ENCODE measurements at regions not wholly inside any gene's neighbourhood (a gene's known extent, or its start where the extent isn't known, plus 50 kb on each side); places are given as distances from the start of the nearest gene placed in this dataset.

- no peak for DNase-seq
Measured at GRCh38 chr14:98964171-98964570, 307.8 kb downstream of the BCL11B start.

- no peak for DNase-seq
Measured at GRCh38 chr14:98965076-98965475, 306.9 kb downstream of the BCL11B start.

- DNase-seq, result no peak
Measured at GRCh38 chr14:98966016-98966415, 306.0 kb downstream of the BCL11B start.

- no peak for DNase-seq
Measured at GRCh38 chr14:98966475-98967162, 305.4 kb downstream of the BCL11B start.

- no peak for DNase-seq
Measured at GRCh38 chr14:98974113-98974512, 297.9 kb downstream of the BCL11B start.

GRCh38 chr14:98976271-98976670, 295.7 kb downstream of the BCL11B start:
- DNase-seq, result no peak

GRCh38 chr14:98977451-98977850, 294.5 kb downstream of the BCL11B start:
- DNase-seq, result no peak

- no peak for DNase-seq
Measured at GRCh38 chr14:98982986-98983385, 289.0 kb downstream of the BCL11B start.

- no peak for DNase-seq
Measured at GRCh38 chr14:98984027-98984718, 287.8 kb downstream of the BCL11B start.

- no peak for DNase-seq
Measured at GRCh38 chr14:98984719-98985041, 287.3 kb downstream of the BCL11B start.

- DNase-seq, result no peak
Measured at GRCh38 chr14:98993818-98994217, 278.2 kb downstream of the BCL11B start.

GRCh38 chr14:98994561-98994960, 277.4 kb downstream of the BCL11B start:
- no peak for DNase-seq

GRCh38 chr14:98997526-98998205, 274.3 kb downstream of the BCL11B start:
- no peak for DNase-seq

GRCh38 chr14:98999345-98999744, 272.7 kb downstream of the BCL11B start:
- no peak for DNase-seq

- DNase-seq, result no peak
Measured at GRCh38 chr14:98999901-99000300, 272.1 kb downstream of the BCL11B start.

- DNase-seq, result no peak
Measured at GRCh38 chr14:99001241-99001640, 270.8 kb downstream of the BCL11B start.

GRCh38 chr14:99003646-99004045, 268.4 kb downstream of the BCL11B start:
- no peak for DNase-seq

GRCh38 chr14:99004112-99004511, 267.9 kb downstream of the BCL11B start:
- DNase-seq, result no peak

- DNase-seq, result no peak
Measured at GRCh38 chr14:99006276-99006675, 265.7 kb downstream of the BCL11B start.

GRCh38 chr14:99007795-99008194, 264.2 kb downstream of the BCL11B start:
- DNase-seq, result no peak

GRCh38 chr14:99009871-99010270, 262.1 kb downstream of the BCL11B start:
- no peak for DNase-seq

GRCh38 chr14:99011385-99011784, 260.6 kb downstream of the BCL11B start:
- DNase-seq, result no peak

GRCh38 chr14:99012703-99013102, 259.3 kb downstream of the BCL11B start:
- DNase-seq, result no peak

GRCh38 chr14:99015833-99016232, 256.2 kb downstream of the BCL11B start:
- no peak for DNase-seq

Measured in NCI-H2171 (cell line).